ENCODE measurements at regions not wholly inside any gene's neighbourhood (a gene's known extent, or its start where the extent isn't known, plus 50 kb on each side); places are given as distances from the start of the nearest gene placed in this dataset.

- TF ChIP-seq CTCF (IDR thresholded peaks at IDR 0.05; ENCODE audit: poor library complexity, severe bottlenecking) (no peak), EZH2 (IDR thresholded peaks at IDR 0.05; ENCODE audit: borderline replicate concordance, insufficient read depth, low read length, poor library complexity, severe bottlenecking) (no peak), REST (IDR thresholded peaks at IDR 0.05; ENCODE audit: borderline replicate concordance) (no peak), EP300 (conservative IDR thresholded peaks at IDR 0.05; ENCODE audit: poor library complexity, severe bottlenecking) (no peak), TAF1 (IDR thresholded peaks at IDR 0.05; ENCODE audit: low read depth) (no peak), POLR2AphosphoS5 (IDR thresholded peaks at IDR 0.05) (no peak), SMC3 (conservative IDR thresholded peaks at IDR 0.05; ENCODE audit: poor library complexity) (no peak), RAD21 (conservative IDR thresholded peaks at IDR 0.05) (no peak), MXI1 (conservative IDR thresholded peaks at IDR 0.05; ENCODE audit: poor library complexity, severe bottlenecking) (no peak)
These were observed 655.5 kb upstream of the LRRC4C start for GRCh38 chr11:42114927-42115326.
